Muscle of back (tissue), 3 donors: ENCODE measurements at regions not wholly inside any gene's neighbourhood (a gene's known extent, or its start where the extent isn't known, plus 50 kb on each side); places are given as distances from the start of the nearest gene placed in this dataset.
A peak's percentile ranks its signal among the peaks of the same experiment; 100 is the strongest.

Experiments
- DNase-seq, 3 donors: peaks; one replicate each; pipeline versions ENCODE4 v3.0.0 to v3.0.0-alpha.2; 2013

DNA sequence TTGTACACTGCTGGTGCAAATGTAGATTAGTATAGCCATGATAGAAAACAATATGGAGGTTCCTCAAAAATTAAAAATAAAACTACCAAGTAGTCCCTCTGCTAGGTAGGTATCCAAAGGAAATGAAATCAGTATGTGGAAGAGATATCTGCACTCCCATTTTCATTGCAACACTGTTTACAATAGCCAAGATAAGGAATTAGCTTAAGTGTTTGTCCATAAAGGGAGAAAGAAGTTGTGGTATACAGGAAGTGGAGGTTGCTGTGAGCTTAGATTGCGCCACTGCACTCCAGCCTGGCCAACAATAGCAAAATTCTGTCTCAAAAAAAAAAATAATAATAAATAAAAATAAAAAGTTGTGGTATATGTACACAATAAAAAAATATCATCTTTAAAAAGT is 325.0 kb upstream of the EMCN start:
- no peak for DNase-seq

DNA sequence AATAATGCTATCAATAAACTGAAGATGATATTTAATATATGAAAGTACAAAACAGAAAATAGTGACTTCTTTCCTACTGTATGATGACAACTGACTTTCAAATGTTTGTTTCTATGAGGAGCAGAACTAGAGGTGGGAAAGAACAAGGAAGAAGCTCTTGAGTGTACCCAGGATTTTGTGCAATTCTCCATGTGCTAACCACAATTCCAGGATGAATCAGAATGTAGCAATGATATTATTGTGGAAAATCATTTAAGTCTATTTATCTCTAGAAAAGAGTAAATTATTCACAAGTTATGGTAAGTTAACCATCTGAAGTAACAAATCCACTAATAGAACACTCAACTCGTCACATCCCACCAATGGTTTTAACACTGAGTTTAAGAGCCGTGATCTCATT is 324.1 kb upstream of the EMCN start:
- DNase-seq: no peak

DNA sequence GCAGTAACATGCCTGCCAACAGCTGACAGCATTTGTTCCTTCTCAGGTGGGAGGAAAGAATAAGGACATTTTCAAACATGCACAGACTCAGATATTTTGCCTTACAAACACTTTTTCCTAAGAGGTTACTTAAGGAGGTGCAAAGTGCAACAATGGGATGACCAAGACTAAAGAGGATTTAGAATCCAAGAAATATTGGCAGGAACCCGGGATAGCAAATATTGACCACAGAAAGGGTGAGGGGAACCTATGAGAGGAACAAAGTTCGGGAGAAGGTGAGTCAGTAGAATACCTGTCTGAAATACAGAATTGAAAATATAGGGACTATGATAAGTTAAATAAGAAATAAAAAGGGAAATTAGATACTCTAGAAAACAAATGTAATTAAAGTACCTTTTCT is 321.9 kb upstream of the EMCN start:
- no peak for DNase-seq

DNA sequence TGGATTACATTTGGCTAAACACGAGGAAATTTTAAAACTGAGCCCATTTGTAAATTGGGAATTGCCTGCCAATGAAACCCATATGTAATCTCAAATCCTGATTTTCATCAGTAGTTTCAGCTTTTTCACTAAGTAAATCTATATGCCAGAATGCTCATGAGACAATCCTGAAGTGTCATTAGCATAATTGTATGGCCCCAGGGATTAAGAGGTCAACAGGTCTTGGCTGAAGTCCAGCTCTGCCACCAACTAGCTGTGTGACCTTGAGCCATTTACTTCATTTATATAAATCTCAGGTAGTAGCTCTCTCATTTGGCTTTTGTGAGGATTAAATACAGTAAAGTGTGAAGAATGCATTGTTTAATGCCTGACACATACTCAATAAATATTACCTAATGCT is 320.5 kb upstream of the EMCN start:
- no peak for DNase-seq

DNA sequence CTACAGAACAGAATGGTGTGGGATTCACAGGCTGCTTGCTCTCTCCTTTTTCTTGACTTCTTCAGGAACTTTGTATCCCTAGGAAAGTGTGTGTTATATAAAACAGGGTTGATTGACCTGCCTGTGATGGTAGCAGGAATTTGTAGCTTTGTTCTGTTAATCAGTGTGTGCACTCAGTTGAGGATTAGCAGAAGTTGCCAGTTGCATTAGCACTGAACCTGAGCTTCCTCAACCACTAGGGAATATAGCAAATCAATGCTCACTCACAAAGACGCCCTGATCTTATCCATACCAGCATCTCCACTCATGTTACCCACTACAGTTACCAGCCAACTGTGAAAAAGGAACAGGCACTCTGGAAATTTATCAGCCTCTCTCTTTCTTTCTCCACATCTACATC is 319.1 kb upstream of the EMCN start:
- no peak for DNase-seq

DNA sequence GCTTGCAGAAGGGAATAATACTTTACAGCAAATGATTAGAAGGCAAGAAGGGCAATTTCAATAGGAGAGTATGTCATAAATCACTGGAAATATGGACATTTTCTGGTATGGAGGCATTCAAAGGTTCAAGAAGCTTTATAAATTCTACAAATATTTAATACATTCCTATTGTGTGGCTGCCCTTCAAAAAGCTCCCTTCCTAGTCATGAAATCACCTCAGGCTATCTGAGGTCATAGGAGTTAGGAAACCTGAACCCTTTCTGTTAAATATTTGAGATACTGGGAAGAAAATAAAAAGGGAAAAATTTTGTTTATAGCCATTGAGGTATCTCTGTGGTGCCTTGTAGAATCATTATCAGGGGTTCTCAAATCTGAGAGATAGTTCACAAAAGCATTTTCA is 316.8 kb upstream of the EMCN start:
- DNase-seq: no peak

DNA sequence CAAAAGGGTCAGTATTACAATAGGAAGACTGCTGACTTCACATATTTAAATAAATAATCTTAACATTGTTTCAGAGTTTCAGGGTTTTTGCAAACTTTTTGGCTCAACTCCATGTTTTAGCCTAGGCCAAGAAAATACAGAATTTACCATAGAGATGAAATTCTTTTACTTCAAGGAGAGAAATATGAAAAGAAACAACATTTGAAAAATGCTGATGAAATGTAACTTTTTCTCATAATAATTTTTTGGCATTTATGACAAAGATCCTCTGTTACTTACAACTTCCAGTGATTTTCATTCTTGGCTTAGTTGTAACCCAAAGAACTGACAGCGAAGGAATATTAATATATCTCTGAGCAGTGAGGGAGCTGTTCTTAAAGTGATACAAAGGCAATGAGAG is 316.1 kb upstream of the EMCN start:
- peak; percentile 35 to 70 (median 59) for DNase-seq

DNA sequence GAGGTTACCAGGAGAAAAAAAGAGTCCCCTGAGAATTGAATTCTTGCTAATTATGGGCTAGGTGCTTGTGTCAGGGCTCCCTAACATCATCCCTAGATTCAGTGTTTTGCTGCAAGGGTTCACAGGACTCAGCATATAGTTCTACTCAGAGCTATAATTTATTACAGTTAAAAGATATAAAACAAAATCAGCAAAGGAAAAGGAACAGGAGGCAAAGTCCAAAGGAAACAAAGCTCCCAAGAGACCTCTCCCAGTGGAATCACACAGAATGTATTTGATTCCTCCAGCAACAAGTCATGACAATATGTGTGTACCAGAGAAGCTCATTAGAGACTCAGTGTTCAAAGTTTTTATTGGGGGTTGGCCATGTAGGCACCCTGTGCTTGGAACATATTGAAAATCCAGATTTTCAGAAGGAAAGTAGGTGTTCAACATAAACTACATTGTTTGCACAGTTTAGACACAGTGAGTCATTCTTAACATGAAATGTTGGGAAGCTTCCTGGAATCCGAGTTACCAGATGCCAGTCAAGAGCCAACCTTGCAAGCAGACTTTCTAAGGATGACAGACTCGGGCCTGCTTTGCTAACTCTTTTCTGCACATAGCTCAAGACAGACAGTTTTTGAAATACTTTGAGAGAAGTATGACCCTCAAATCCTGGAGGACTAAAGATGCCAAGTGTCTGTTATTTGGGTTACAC is 311.3 kb upstream of the EMCN start:
- no peak for DNase-seq

DNA sequence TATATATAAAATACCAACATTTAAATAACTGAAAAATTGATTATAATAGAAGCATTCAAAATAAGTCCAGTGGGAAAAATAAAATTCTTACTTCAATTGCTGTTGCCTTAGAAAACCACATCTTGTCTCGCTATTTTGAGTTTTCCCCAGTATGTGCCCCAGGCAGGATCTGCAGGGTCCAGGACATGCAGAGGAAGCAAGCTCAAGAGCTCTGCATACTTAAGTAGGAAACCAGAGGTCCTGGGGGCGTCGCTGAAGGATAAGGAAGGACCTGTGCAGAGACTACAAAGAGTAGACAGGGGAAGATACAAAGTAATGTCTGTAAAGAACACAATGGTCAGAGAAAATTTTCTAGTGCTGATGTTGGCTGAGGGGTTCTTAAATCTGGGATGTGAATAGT is 310.5 kb upstream of the EMCN start:
- DNase-seq: no peak

DNA sequence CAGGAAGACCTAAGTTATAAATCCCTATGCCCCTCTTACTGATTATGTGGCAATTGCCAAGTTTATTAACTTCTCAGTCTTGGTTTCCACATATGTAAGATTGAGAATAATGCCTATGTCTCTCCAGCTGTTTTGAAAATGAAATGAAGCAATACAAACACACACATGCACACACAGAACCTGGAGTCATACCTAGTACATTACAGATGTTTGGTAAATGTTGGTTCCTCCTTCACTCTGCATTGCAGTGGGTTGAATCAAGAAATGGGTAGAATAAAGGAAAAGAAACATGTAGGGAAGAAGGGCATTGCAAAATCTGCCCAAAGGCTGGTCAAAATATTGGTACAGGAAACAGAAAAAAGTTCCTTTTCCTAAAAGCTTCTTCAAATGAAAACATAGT is 309.9 kb upstream of the EMCN start:
- DNase-seq: no peak

DNA sequence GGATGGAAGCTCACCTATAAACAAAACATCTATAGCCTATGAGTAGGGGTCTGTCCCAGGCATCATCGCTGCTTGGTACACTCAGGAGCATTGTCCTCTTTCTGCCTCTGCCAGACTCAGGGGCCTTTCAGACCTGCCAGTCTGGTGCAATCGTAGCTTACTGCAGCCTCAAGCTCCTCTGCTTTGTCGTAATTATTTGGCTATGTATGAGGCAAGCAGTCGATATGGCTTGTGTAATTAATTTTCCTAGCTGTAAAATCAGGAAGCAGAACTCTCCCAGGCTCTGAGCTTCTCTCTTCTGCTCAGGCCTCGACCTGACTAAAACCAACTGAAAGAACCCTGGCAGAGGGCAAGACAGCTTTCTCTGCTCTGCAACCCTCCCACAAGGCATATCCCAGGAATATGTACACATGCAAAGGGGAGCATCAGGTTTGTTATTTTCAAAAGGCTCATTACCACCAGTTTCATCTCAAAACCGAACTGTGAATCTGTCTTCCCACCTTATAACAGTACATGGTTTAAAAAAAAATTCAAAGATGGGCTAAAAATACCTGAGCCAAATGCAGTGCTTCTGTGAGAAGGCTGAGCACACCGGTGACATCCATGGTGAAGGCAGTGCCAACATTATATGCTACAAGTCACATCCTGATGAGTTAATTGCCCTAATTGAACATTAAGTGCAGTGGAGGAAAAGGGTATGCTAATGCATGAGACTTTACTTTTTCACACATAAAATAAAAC is 309.2 kb upstream of the EMCN start:
- DNase-seq: no peak

DNA sequence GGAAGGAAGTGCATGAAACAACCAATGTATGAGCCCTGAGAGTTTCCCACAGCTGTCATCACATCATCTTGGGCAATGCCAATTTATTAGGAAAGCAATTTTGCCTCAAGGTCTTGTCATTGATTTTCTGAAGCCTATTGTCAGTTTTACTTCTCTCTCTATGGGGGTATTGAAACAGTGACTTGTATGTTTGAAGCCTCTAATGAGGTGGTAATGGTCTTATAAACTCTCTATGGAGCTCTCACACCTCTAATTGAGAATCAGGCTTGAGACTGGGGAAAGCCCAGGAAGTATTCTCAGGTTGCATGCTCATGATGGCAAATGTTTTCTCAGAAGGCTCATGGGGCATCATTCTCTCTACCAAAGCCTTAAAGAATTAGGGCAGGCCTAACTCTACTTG is 308.2 kb upstream of the EMCN start:
- DNase-seq: no peak

DNA sequence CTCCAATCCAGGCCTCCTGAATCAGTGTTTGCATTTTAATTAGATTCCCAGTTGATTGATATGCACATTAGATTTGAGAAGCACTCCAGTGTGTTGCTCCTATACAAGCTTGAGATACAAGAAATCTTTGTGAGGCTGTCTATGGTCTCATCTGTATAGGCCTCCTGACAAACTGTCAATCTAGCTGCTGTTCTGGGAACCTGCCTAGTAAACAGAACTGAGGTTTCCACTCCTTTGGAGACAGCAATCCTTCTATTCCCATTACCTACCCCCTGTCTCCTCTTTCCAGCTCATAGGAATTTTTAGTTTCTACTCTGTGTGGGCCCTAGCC is 306.1 kb upstream of the EMCN start:
- no peak for DNase-seq

DNA sequence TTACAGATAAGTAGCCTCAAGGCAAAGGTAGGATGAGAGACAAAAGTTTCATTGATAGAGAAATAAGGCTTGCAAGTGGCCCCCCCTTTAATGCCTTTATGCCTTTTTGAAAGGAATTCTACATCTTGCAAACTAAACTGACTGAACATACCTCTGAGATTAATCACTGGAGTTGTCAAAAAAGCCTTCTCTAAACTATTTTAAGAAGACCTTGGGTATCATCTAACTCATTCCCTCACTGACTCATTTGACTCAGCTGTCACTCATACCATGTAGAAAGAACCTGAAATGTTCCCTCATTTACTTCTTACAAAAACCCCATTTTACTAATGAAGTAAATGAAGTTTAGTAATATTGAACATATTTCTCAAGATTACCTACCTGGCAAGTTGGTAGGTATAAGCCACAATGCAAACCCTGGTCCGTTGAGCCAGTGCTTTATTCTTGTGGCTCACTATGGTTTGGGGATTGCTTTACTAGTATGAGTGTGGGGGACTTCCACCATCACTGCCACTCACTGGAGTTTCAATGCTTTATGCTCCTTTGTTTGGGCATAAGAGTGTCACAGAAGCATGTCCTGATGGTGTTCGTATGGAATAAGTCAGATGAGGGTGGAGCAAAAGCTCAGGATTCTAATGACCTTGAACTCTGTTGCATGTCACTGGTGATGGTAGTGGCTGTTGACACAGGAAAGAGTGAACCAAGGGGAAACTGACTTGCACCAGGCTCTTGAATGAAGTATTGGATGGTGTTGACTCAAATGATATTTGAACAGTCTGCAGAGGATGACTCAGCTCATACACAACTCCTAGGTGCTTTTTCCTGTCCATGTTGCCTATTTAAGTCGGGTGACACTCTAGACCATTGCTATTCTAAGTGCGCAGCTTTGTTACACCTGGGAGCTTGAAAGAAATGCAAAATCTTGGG is 305.5 kb upstream of the EMCN start:
- no peak for DNase-seq

DNA sequence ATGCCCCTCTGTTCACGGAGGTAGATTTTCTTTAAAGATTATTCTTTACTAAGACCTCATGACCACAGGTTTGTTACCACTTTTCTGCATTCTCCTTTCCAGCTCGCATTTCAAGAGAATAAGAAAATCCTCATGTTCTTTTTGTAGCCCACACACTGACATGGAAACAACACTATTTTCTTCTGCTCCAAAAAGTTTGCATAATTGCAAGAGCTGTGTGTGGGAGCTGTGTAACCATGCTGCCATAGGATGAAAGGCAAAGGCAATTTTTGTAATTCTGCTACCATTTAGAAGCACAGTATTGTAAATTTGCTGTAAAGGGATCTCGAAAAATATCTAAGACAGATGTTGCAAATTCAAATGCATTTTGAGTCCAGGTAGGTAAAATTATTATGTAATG is 302.4 kb upstream of the EMCN start:
- DNase-seq: no peak

DNA sequence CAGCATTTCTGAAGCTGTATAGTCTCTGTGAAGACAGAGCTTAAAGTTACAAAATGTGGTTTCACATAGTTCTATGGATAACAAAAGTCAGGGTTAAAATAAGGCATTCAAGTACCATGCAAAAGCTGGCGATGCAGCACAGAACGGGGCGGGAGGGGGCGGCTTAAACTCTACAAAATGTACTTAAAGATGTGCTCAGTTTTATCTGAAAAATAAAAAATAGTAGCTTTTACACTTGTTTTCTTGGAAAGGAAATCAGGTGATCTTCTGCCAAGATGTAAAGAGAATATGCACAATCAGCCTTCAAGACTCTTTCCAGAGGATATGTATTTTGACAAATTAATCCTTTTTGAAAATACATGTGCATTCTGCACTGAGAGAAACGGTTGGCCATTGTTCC is 301.7 kb upstream of the EMCN start:
- DNase-seq: no peak

DNA sequence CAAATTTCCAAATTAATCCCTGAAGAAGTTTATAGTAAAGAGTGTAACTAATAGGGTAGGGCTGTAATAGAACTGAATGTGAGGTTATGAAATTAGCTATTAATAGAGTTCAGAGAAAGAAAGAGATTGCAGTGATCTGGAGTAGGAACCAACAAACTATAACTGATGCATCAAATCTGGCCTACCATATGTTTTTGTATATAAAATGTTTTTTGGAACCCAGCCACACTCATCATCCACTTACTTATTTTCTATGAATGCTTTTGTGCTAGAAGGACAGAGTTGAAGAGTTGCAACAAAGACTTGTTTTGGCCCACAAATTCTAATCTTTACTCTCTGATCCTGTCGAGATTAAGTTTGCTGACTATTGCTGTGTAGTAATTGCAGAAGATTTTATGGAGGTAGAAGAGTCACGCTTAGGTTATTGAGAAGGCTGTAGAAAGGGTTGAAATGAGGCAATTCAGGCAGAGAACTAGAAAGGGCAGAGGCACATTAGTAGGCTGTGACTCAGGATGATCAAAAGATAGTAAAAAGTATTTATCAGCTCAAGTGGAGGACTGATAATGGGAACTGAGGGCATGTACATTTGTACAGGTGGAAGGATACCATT is 298.7 kb upstream of the EMCN start:
- DNase-seq: peak in 1 of 3 donors; percentile 40

DNA sequence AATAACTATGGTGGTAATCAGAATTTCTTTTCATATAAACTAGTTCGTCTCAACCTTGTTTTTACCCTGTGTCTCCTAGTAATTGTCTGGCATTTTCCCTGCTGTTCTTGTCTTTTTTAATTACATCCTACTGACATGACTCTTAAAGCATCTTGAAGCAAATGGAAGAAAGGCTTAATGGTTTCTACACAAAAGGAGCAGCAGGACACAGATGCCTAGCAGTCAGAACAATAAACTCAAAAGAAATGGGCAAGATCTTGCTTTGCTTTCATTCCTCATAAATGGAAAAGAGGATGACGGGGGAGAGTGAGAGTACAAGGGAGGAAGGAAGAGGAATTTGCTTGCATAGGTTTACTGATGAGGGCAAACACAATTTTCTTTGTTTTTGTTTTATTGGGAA is 293.2 kb upstream of the EMCN start:
- DNase-seq: no peak

DNA sequence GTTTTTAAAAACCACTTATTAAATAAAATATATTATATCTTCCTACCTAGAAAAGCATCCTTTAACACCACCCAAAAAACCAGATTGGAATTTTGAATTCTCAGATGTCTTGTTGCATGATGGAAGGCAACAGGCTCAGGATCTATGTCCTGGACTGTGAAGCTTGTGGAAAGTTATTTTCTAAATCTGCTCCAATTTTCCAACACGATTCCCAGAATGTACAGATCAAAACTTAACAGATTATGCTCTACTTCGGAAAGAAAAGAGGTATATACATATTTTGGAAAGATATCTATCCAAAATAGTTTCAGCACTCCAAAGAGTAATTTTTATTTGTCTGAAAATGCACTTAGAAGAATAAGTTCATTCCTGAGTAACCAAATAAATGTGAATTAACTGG is 291.7 kb upstream of the EMCN start:
- DNase-seq: peak; percentile 34 to 66 (median 65)

DNA sequence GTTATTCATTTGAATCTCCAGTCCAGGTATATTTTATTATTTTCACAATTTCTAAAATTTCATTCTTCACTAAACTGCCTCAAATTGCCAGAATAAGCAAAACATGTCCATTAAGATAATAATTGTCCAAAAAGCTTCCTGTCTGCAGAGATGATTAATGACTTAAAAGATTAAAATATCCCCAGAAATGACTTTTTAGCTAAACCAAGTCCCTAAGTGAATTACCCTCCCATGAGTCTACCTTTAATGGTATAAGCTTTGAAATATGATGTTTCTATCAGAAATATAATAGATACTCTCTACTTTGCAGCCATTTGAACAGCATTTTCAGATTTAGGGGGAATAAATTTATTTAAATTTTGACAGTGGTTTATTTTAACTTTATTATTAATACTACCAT is 289.2 kb upstream of the EMCN start:
- no peak for DNase-seq

DNA sequence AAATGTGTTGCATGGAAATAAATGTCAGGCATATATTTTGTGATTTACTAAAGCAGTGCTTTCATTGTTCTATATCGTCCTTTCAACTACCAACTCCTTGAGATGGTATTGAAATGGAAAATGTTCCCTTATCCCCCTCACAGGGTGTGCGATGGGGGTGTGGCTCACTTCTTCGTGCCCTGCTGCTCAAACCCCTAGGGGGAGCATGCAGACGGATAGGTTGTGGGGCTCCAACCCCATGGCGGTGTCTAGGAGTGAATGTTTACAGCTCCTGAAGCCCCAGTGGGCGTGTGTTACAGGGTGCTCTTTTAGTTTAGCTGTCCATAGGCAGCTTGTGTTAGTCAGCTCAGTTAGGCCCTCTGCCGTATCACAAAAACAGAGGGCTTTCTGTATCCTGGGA is 287.7 kb upstream of the EMCN start:
- DNase-seq: no peak

DNA sequence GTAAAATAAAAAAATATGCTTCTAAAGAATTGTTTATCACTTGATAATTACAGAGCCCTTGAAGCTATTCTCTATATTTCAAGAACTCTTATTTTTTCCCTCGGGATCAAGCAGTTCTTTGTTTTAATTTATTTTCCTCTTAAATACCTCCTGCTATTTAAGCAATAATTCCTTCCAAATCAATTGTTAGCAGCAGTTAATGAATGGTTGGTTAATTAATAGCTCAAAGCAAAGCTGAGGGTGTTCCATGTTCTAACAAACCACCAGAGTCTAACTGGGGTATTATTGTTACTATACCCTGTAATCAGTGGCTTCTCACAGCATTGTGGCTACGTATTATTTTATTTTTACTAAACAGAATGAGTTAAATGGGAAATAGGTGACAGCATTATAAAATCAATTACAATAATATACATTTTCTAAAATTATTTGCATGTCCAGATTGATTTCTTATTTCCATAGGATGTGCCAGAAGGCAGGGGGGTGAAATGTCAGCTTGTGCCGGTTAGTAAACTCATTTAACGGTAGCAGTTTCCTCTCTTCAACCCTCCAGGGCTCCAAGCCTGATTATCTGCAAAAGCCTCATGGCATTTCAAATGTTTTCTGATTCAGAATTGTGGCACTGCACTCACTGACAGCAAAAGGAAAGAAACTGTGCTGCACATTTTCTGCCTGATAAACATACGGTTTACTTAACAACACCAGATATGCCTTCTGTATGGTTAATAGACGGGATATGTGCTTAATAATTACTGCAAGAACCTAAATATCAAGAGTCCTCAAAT is 286.9 kb upstream of the EMCN start:
- DNase-seq: no peak
